GM12878 (cell line): ENCODE measurements at regions not wholly inside any gene's neighbourhood (a gene's known extent, or its start where the extent isn't known, plus 50 kb on each side); places are given as distances from the start of the nearest gene placed in this dataset.

Experiments
- ATAC-seq: fragments of 200-7000 bp; cut with Tn5 transposase; 3 replicates; pipeline ENCODE4 v1.9.1; 2020; ENCODE audit warnings: mild to moderate bottlenecking, moderate library complexity
- BruUV-seq: library from RNA; stranded (reverse); fragments of 400-500 nt; replicated peaks from 2 replicates; lab custom pipeline; 2021; lab: Mats Ljungman, UMichigan
- CTCF ChIA-PET: fragments of 300-600 bp; sonication (Branson Sonifier 250); formaldehyde crosslinking; extraction: SDS; loops from one replicate; lab custom pipeline; 2021; ENCODE audit warnings: inconsistent platforms; lab: Yijun Ruan, JAX
- POLR2A ChIA-PET: fragments of 350-600 bp; formaldehyde crosslinking; extraction: SDS; loops from one replicate; lab custom pipeline; 2021; ENCODE audit warnings: inconsistent platforms; lab: Charles Lee
- RAD21 ChIA-PET: fragments of 300-600 bp; sonication (Branson Sonifier 250); formaldehyde crosslinking; loops from one replicate; lab custom pipeline; 2023; ENCODE audit warnings: antibody characterized with exemption; ENCODE audit not compliant: unreplicated experiment; lab: Charles Lee
- SMC1A ChIA-PET: fragments of 300-600 bp; sonication (Branson Sonifier 250); formaldehyde crosslinking; loops from one replicate; lab custom pipeline; 2023; ENCODE audit not compliant: unreplicated experiment, uncharacterized antibody; lab: Charles Lee
- DNase-seq: peaks from one replicate; pipeline ENCODE4 v3.0.0-alpha.2; 2011; ENCODE audit warnings: low read depth, low spot score
- FAIRE-seq: peaks from 3 replicates; lab custom pipeline; 2011; peaks lifted over from hg19 to GRCh38; lab: Jason Lieb, UNC
- H2AFZ ChIP-seq: 2 replicates; pipeline ENCODE4 v1.6.0; 2011; ENCODE audit warnings: low read depth, low read length, control low read depth; ENCODE audit not compliant: control insufficient read depth
- H3K27ac ChIP-seq: 2 replicates; pipeline ENCODE4 v1.5.1; 2011; ENCODE audit warnings: control low read depth; ENCODE audit not compliant: control insufficient read depth, insufficient read depth
- H3K27me3 ChIP-seq, 2 experiments: replicated peaks in 1 of 2; 2 replicates each; pipeline versions ENCODE4 v1.6.0 to v1.6.1; 2011; ENCODE audit warnings: low read length in 1 of 2; ENCODE audit not compliant: control insufficient read depth in 2 of 2, insufficient read depth in 2 of 2
- H3K36me3 ChIP-seq, 2 experiments: 2 replicates each; pipeline ENCODE4 v1.5.1; 2011; ENCODE audit warnings: low read length in 1 of 2; ENCODE audit not compliant: control insufficient read depth in 2 of 2, insufficient read depth in 2 of 2
- H3K4me1 ChIP-seq: 2 replicates; pipeline ENCODE4 v1.6.1; 2011; ENCODE audit warnings: mild to moderate bottlenecking, low read length, moderate library complexity, mixed read lengths; ENCODE audit not compliant: control insufficient read depth, insufficient read depth
- H3K4me2 ChIP-seq: 2 replicates; pipeline ENCODE4 v1.6.0; 2011; ENCODE audit warnings: control low read depth; ENCODE audit not compliant: control insufficient read depth, insufficient read depth
- H3K4me3 ChIP-seq: fragments of 200-600 bp; sonication (generic); 2 replicates; pipeline ENCODE4 v1.5.1; 2016
- H3K79me2 ChIP-seq: 2 replicates; pipeline ENCODE4 v1.6.0; 2011; ENCODE audit warnings: low read length; ENCODE audit not compliant: control insufficient read depth, insufficient read depth
- H3K9ac ChIP-seq: 2 replicates; pipeline ENCODE4 v1.8.0; 2011; ENCODE audit warnings: low read length, control low read depth, mixed read lengths; ENCODE audit not compliant: control insufficient read depth, insufficient read depth
- H3K9me3 ChIP-seq: replicated peaks from 3 replicates; pipeline ENCODE4 v1.5.1; 2011; ENCODE audit warnings: mild to moderate bottlenecking, low read length; ENCODE audit not compliant: control insufficient read depth, insufficient read depth
- H4K20me1 ChIP-seq: 2 replicates; pipeline ENCODE4 v1.6.0; 2011; ENCODE audit not compliant: control insufficient read depth, insufficient read depth
- EED ChIP-seq: sonication (generic); IDR thresholded peaks from 2 replicates; pipeline ENCODE4 v1.6.1; 2016; ENCODE audit warnings: antibody characterized with exemption, low read depth
- ETV6 ChIP-seq, 2 experiments: fragments of 450-650 bp in 1 of 2; IDR thresholded peaks in 1 of 2; conservative IDR thresholded peaks in 1 of 2; 2 replicates each; pipeline ENCODE4 v1.6.1; 2014; ENCODE audit warnings: antibody characterized with exemption in 1 of 2, borderline replicate concordance in 1 of 2, low read depth in 1 of 2, mild to moderate bottlenecking in 1 of 2, moderate library complexity in 1 of 2
- HSF1 ChIP-seq: fragments of 150-350 bp; IDR thresholded peaks from 2 replicates; pipeline ENCODE4 v1.6.1; 2014; ENCODE audit warnings: mild to moderate bottlenecking, low read depth, low read length
- JUNB ChIP-seq: IDR thresholded peaks from 2 replicates; pipeline ENCODE4 v1.6.1; 2016; ENCODE audit warnings: antibody characterized with exemption, mild to moderate bottlenecking
- MEF2B ChIP-seq: fragments of 450-650 bp; IDR thresholded peaks from 2 replicates; pipeline ENCODE4 v1.6.1; 2018; ENCODE audit warnings: mild to moderate bottlenecking, moderate library complexity; ENCODE audit not compliant: partially characterized antibody, poor library complexity, severe bottlenecking
- POLR2AphosphoS5 ChIP-seq: IDR thresholded peaks from 2 replicates; pipeline ENCODE4 v1.6.1; 2011; ENCODE audit warnings: mild to moderate bottlenecking, low read length, inconsistent platforms
- POU2F2 ChIP-seq: IDR thresholded peaks from 3 replicates; pipeline ENCODE4 v1.6.1; 2011; ENCODE audit warnings: low read depth, mild to moderate bottlenecking, low read length, borderline replicate concordance
- RCOR1 ChIP-seq: conservative IDR thresholded peaks from 2 replicates; pipeline ENCODE4 v1.6.1; 2012; ENCODE audit warnings: low read depth, low read length, improper control_type of control experiment
- RUNX3 ChIP-seq: IDR thresholded peaks from 2 replicates; pipeline ENCODE4 v1.6.1; 2012; ENCODE audit warnings: low read length, inconsistent platforms
- ZBTB33 ChIP-seq: fragments of 450-650 bp; IDR thresholded peaks from 2 replicates; pipeline ENCODE4 v1.6.1; 2017; ENCODE audit warnings: mild to moderate bottlenecking
- ZNF274 ChIP-seq: IDR thresholded peaks from one replicate; pipeline ENCODE4 v1.8.0; 2011; ENCODE audit not compliant: insufficient read length, insufficient read depth
- WGBS: methylation state at CpG from one replicate; pipeline ENCODE4 v1.1.6; 2016; ENCODE audit warnings: low lambda C conversion rate; ENCODE audit not compliant: insufficient replicate concordance, insufficient coverage; ENCODE audit errors: missing lambda C conversion rate; 5-methylcytosine and 5-hydroxymethylcytosine counted together
- in situ Hi-C: fragments of 300-500 bp; cut with MboI; formaldehyde crosslinking; loops from 9 replicates; pipeline ENCODE4 v1.14.3; 2018; ENCODE audit warnings: mixed read lengths
- intact Hi-C: fragments of 100-400 bp; cut with micrococcal nuclease; formaldehyde crosslinking; loops from one replicate; pipeline ENCODE4 v1.14.2; 2022; ENCODE audit not compliant: unreplicated experiment
- TF ChIP-seq, protein P1 (sequence below): IDR thresholded peaks from 2 replicates; pipeline ENCODE4 v1.6.1; 2011; ENCODE audit warnings: low read depth, low read length, improper control_type of control experiment, borderline replicate concordance

DNA sequence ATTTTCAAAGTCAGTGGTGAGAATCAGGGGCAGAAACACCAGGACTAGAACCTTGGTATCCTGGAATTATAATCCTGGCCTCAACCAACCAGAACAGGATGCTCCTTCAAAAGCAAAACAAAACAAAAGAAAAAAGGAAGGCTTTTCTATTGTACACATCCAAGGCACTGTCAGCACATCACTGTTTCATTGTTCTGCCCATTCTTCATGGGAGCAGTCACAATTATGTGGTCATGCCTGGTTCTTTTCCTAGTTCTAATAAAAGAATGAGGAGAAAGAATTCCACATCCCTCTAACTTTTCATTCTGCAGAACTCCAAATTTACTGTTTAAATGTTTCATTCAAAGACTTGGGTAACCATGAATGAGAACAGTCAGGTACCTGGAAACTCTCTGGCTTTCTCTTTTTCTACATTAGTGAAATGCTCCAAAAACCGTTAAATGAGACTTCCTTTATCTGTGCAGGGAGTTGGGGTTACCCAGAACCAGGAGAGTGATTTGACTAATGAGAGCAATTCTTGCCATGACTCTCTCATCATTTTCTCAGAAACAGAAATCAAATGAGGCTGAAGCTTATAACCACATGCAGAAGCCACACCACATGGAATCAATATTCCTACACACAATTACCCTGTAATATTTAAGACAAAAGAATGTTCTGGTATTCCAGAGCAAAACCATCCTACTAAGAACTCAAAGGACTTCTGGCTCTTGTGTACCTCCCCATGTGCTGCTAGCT lies 110.9 kb upstream of the CCDC150 start:
- SMC1A ChIA-PET = no interaction called here
- Histone ChIP-seq H3K4me2 (no peak overlapping the region), H2AFZ (no peak overlapping the region)
- 0% methylated on average over 1 of the region's 1 CpG for WGBS
- no peak for FAIRE-seq
- TF ChIP-seq JUNB (peak; percentile 22; the same call in 1 of the 2 replicates), RUNX3 (peak; percentile 41; the same call in 1 of the 2 replicates), ETV6 (conservative IDR thresholded peaks at IDR 0.05 in 1 of 2, IDR thresholded peaks at IDR 0.05 in 1 of 2; ENCODE audit: borderline replicate concordance in 1 of 2, low read depth in 1 of 2) (no peak), EED (no peak)
- TF ChIP-seq, protein P1, sequence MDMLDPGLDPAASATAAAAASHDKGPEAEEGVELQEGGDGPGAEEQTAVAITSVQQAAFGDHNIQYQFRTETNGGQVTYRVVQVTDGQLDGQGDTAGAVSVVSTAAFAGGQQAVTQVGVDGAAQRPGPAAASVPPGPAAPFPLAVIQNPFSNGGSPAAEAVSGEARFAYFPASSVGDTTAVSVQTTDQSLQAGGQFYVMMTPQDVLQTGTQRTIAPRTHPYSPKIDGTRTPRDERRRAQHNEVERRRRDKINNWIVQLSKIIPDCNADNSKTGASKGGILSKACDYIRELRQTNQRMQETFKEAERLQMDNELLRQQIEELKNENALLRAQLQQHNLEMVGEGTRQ = no peak
- TF ChIP-seq, all 136 proteins: peak for 2
- H3K4me1 ChIP-seq = no peaks in the 10 kb centered on the region
- RAD21 ChIA-PET = no interaction called here
- intact Hi-C loops = no loop called here
- no peaks in the 10 kb centered on the region for H3K36me3 ChIP-seq
- no peak for DNase-seq
- H3K9ac ChIP-seq = no peak overlapping the region
- H3K9me3 ChIP-seq = no peaks in the 10 kb centered on the region; the same call in 2 of the 3 replicates
- H3K79me2 ChIP-seq = no peaks in the 10 kb centered on the region
- in situ Hi-C loops = no loop called here
- no peaks in the 10 kb centered on the region for H4K20me1 ChIP-seq
- BruUV-seq = no TSS peak
- CTCF ChIA-PET = no interaction called here
- no peaks in the 10 kb centered on the region for H3K27me3 ChIP-seq
- no peak overlapping the region for H3K27ac ChIP-seq
- POLR2A ChIA-PET = no interaction called here
- no peak for ATAC-seq
- no peak overlapping the region for H3K4me3 ChIP-seq

DNA sequence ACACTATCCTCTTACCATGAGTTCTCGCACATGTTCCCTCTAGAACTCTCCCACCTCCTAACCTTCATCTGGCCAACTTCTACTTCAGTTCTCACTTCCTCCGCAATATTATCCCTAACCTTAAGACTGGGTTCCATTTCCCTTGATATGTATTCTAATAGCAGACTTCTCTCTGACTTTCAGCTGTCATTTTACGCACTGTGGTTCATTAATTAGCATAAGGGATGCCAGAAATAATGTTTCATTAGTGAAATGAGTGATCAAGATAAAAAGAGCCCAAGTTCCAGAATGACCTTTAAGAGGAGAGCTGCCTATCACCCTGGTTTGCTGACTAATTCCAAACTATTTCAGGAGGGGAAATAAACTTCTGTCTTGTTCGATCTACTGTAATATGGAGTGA lies 108.6 kb upstream of the CCDC150 start:
- no peak for FAIRE-seq
- RAD21 ChIA-PET = no interaction called here
- TF ChIP-seq HSF1 (no peak), MEF2B (peak; percentile 40), ZBTB33 (no peak), ZNF274 (no peak), RCOR1 (no peak), POU2F2 (0 out of 3 replicates have a peak, but pooled peaks have one; percentile 27), POLR2AphosphoS5 (no peak)

More for the DNA sequence above, 108.6 kb upstream of the CCDC150 start:
- Histone ChIP-seq H3K9ac (no peak overlapping the region), H3K4me2 (no peak overlapping the region), H2AFZ (no peak overlapping the region), H3K9me3 (no peaks in the 10 kb centered on the region; the same call in 2 of the 3 replicates), H3K79me2 (no peaks in the 10 kb centered on the region), H3K27me3 (no peaks in the 10 kb centered on the region; a peak in 1 of 4 replicates), H3K4me3 (no peak overlapping the region), H3K36me3 (no peaks in the 10 kb centered on the region), H4K20me1 (no peaks in the 10 kb centered on the region), H3K27ac (no peak overlapping the region), H3K4me1 (0 out of 2 replicates have a peak, but pooled peaks cover 3% of the 10 kb centered on the region)
- in situ Hi-C loops = no loop called here
- peak; percentile 68 for ATAC-seq
- ChIA-PET CTCF (no interaction called here), POLR2A (interaction anchor here (0.6 kb wide), 1 partner anchor 967 kb away, joined by 3 read pairs; no protein-coding TSS in a partner anchor), SMC1A (interaction anchor here (1.4 kb wide), 1 partner anchor 10 kb away, joined by 5 read pairs; no protein-coding TSS in a partner anchor)
- no TSS peak for BruUV-seq
- WGBS = 1% methylated on average over 4 of the region's 4 CpGs
- intact Hi-C loops = no loop called here
- no peak for DNase-seq
